H1 (cell line): ENCODE measurements at regions not wholly inside any gene's neighbourhood (a gene's known extent, or its start where the extent isn't known, plus 50 kb on each side); places are given as distances from the start of the nearest gene placed in this dataset.

ENCODE experiments used
- CTCF ChIA-PET: fragments of 300-600 bp; sonication (Branson Sonifier 250); formaldehyde crosslinking; loops from one replicate; lab custom pipeline; 2021; ENCODE audit not compliant: partially characterized antibody; lab: Charles Lee
- POLR2A ChIA-PET: fragments of 300-600 bp; sonication (Branson Sonifier 250); formaldehyde crosslinking; loops from one replicate; lab custom pipeline; 2021; ENCODE audit warnings: inconsistent platforms; ENCODE audit not compliant: partially characterized antibody; lab: Charles Lee
- DNase-seq, 2 experiments: peaks; one replicate each; pipeline versions ENCODE4 v3.0.0 to v3.0.0-alpha.2; 2010 to 2022; ENCODE audit warnings: low spot score in 2 of 2, low read depth in 1 of 2, mixed read lengths in 1 of 2
- FAIRE-seq: peaks from 2 replicates; lab custom pipeline; 2011; peaks lifted over from hg19 to GRCh38; lab: Jason Lieb, UNC
- H2AFZ ChIP-seq: 2 replicates; pipeline ENCODE4 v1.8.1; 2012; ENCODE audit warnings: low read length, inconsistent platforms
- H2AK5ac ChIP-seq: 2 replicates; pipeline ENCODE4 v1.6.1; 2013; ENCODE audit warnings: low read depth, low read length
- H2BK120ac ChIP-seq: replicated peaks from 2 replicates; pipeline ENCODE3; 2013; ENCODE audit warnings: low read depth, low read length, inconsistent platforms
- H2BK12ac ChIP-seq: 2 replicates; pipeline ENCODE4 v1.6.1; 2013; ENCODE audit warnings: low read depth, low read length
- H2BK15ac ChIP-seq: 2 replicates; pipeline ENCODE4 v1.6.1; 2013; ENCODE audit warnings: low read length
- H2BK20ac ChIP-seq: 2 replicates; pipeline ENCODE4 v1.6.1; 2013; ENCODE audit warnings: low read length
- H2BK5ac ChIP-seq: 2 replicates; pipeline ENCODE4 v1.6.1; 2013; ENCODE audit warnings: low read depth, low read length
- H3K14ac ChIP-seq: 2 replicates; pipeline ENCODE4 v1.6.1; 2013; ENCODE audit warnings: inconsistent platforms; ENCODE audit not compliant: insufficient read length
- H3K18ac ChIP-seq: 2 replicates; pipeline ENCODE4 v1.6.1; 2013; ENCODE audit warnings: low read length; ENCODE audit errors: extremely low read depth
- H3K23ac ChIP-seq: 2 replicates; pipeline ENCODE4 v1.6.1; 2013; ENCODE audit warnings: inconsistent platforms; ENCODE audit not compliant: insufficient read length
- H3K23me2 ChIP-seq: 2 replicates; pipeline ENCODE4 v1.6.1; 2013; ENCODE audit warnings: low read depth, low read length
- H3K27ac ChIP-seq: 2 replicates; pipeline ENCODE4 v1.6.1; 2011; ENCODE audit warnings: low read depth, low read length, inconsistent platforms
- H3K27me3 ChIP-seq, 4 experiments: replicated peaks in 1 of 4; 1 replicate in 1 of 4; 2 replicates in 3 of 4; pipeline versions ENCODE4 v1.6.1 to v1.8.1; 2011 to 2013; ENCODE audit warnings: low read length in 3 of 4, mild to moderate bottlenecking in 3 of 4, inconsistent platforms in 2 of 4, mixed read lengths in 2 of 4, moderate library complexity in 1 of 4; ENCODE audit not compliant: control insufficient read depth in 3 of 4, insufficient read depth in 3 of 4; ENCODE audit errors: extremely low read depth in 1 of 4
- H3K36me3 ChIP-seq, 4 experiments: 2 replicates each; pipeline versions ENCODE4 v1.6.1 to v1.8.1; 2011 to 2013; ENCODE audit warnings: mild to moderate bottlenecking in 4 of 4, low read length in 3 of 4, moderate library complexity in 2 of 4, control low read depth in 1 of 4, inconsistent platforms in 1 of 4; ENCODE audit not compliant: insufficient read depth in 4 of 4, control insufficient read depth in 2 of 4
- H3K4ac ChIP-seq: replicated peaks from 2 replicates; pipeline ENCODE3; 2013; ENCODE audit warnings: low read length, low read depth, mixed read lengths, inconsistent platforms; ENCODE audit not compliant: insufficient read length
- H3K4me1 ChIP-seq, 4 experiments: replicated peaks in 1 of 4; 1 replicate in 1 of 4; 2 replicates in 3 of 4; pipeline versions ENCODE4 v1.6.1 to v1.8.1; 2011 to 2013; ENCODE audit warnings: low read length in 3 of 4, inconsistent platforms in 2 of 4, mixed read lengths in 1 of 4; ENCODE audit not compliant: insufficient read depth in 4 of 4, control insufficient read depth in 3 of 4
- H3K4me2 ChIP-seq, 2 experiments: 2 replicates each; pipeline versions ENCODE4 v1.6.1 to v1.8.1; 2011 to 2013; ENCODE audit warnings: low read depth in 2 of 2, low read length in 2 of 2, control low read depth in 1 of 2, inconsistent platforms in 1 of 2, mild to moderate bottlenecking in 1 of 2; ENCODE audit not compliant: insufficient read depth in 1 of 2
- H3K4me3 ChIP-seq, 4 experiments: fragments of 200-600, 300-600 bp in 1 of 4; sonication (generic), shearing (Covaris generic), sonication (Bioruptor Twin) in 1 of 4; 2 replicates each; pipeline versions ENCODE4 v1.5.1 to v1.8.1; 2011 to 2016; ENCODE audit warnings: low read length in 4 of 4, low read depth in 3 of 4, control low read depth in 2 of 4, inconsistent platforms in 2 of 4, mild to moderate bottlenecking in 2 of 4, mixed read lengths in 1 of 4, moderate library complexity in 1 of 4; ENCODE audit not compliant: insufficient read depth in 2 of 4; ENCODE audit errors: extremely low read depth in 1 of 4
- H3K56ac ChIP-seq: replicated peaks from 2 replicates; pipeline ENCODE3; 2013; ENCODE audit warnings: low read depth, mild to moderate bottlenecking, mixed read lengths, low read length, inconsistent platforms; ENCODE audit not compliant: insufficient read length
- H3K79me1 ChIP-seq: 2 replicates; pipeline ENCODE4 v1.6.1; 2013; ENCODE audit warnings: low read depth, low read length, control low read depth
- H3K79me2 ChIP-seq, 2 experiments: 2 replicates each; pipeline versions ENCODE4 v1.6.1 to v1.8.1; 2012 to 2013; ENCODE audit warnings: low read length in 2 of 2, mild to moderate bottlenecking in 2 of 2, inconsistent platforms in 1 of 2; ENCODE audit not compliant: insufficient read depth in 2 of 2, control insufficient read depth in 1 of 2
- H3K9ac ChIP-seq, 4 experiments: replicated peaks in 1 of 4; 1 replicate in 1 of 4; 2 replicates in 3 of 4; pipeline versions ENCODE4 v1.6.1 to v1.8.1; 2011 to 2013; ENCODE audit warnings: low read depth in 3 of 4, low read length in 3 of 4, control low read depth in 2 of 4, mild to moderate bottlenecking in 2 of 4, moderate library complexity in 2 of 4, inconsistent platforms in 1 of 4; ENCODE audit errors: extremely low read depth in 1 of 4
- H3K9me3 ChIP-seq, 2 experiments: 2 replicates each; pipeline versions ENCODE4 v1.6.1 to v1.8.1; 2012 to 2013; ENCODE audit warnings: mild to moderate bottlenecking in 2 of 2, moderate library complexity in 2 of 2, control low read depth in 1 of 2, inconsistent platforms in 1 of 2, low read depth in 1 of 2, low read length in 1 of 2, mixed read lengths in 1 of 2; ENCODE audit not compliant: insufficient read depth in 2 of 2
- H4K20me1 ChIP-seq, 2 experiments: replicated peaks in 1 of 2; 2 replicates each; pipeline versions ENCODE3 to v1.8.1; 2011 to 2013; ENCODE audit warnings: inconsistent platforms in 2 of 2, low read length in 2 of 2, mild to moderate bottlenecking in 1 of 2; ENCODE audit not compliant: insufficient read depth in 2 of 2, control insufficient read depth in 1 of 2
- H4K5ac ChIP-seq: 2 replicates; pipeline ENCODE4 v1.6.1; 2013; ENCODE audit warnings: low read length, low read depth, mixed read lengths, inconsistent platforms; ENCODE audit not compliant: insufficient read length
- H4K8ac ChIP-seq: 2 replicates; pipeline ENCODE4 v1.8.0; 2013; ENCODE audit warnings: mild to moderate bottlenecking, moderate library complexity, low read length, inconsistent platforms; ENCODE audit not compliant: insufficient read depth; ENCODE audit errors: extremely low read depth
- H4K91ac ChIP-seq: replicated peaks from 2 replicates; pipeline ENCODE3; 2013; ENCODE audit warnings: low read length, mixed read lengths, inconsistent platforms; ENCODE audit not compliant: insufficient read length
- CHD1 ChIP-seq: IDR thresholded peaks from 2 replicates; pipeline ENCODE4 v1.6.1; 2012; ENCODE audit warnings: low read depth, low read length, improper control_type of control experiment
- EGR1 ChIP-seq: IDR thresholded peaks from 2 replicates; pipeline ENCODE4 v1.6.1; 2011; ENCODE audit warnings: low read depth, low read length, borderline replicate concordance
- GTF2F1 ChIP-seq: IDR thresholded peaks from 2 replicates; pipeline ENCODE4 v1.6.1; 2012; ENCODE audit warnings: low read depth, low read length, improper control_type of control experiment, borderline replicate concordance
- HDAC6 ChIP-seq: IDR thresholded peaks from one replicate; pipeline ENCODE4 v1.7.1; 2012; ENCODE audit warnings: low read depth, mild to moderate bottlenecking, inconsistent platforms, low read length, moderate library complexity
- JUND ChIP-seq: IDR thresholded peaks from 2 replicates; pipeline ENCODE4 v1.6.1; 2011; ENCODE audit warnings: mild to moderate bottlenecking, improper control_type of control experiment, low read length
- PHF8 ChIP-seq: fragments of 200-600 bp; sonication (generic); conservative IDR thresholded peaks from 2 replicates; pipeline ENCODE4 v1.7.1; 2012; ENCODE audit warnings: low read depth, mild to moderate bottlenecking, inconsistent platforms, low read length, moderate library complexity
- RXRA ChIP-seq: IDR thresholded peaks from 2 replicates; pipeline ENCODE4 v1.6.1; 2011; ENCODE audit warnings: low read depth, mild to moderate bottlenecking, low read length, moderate library complexity; ENCODE audit not compliant: insufficient read depth
- SIN3A ChIP-seq, 2 experiments: IDR thresholded peaks in 1 of 2; conservative IDR thresholded peaks in 1 of 2; 2 replicates each; pipeline ENCODE4 v1.6.1; 2011 to 2012; ENCODE audit warnings: low read length in 2 of 2, improper control_type of control experiment in 1 of 2, low read depth in 1 of 2, mild to moderate bottlenecking in 1 of 2
- WGBS, 2 experiments: shearing (Covaris generic) in 1 of 2; methylation state at CpG; one replicate each; pipeline versions ENCODE4 v1.1.6 to v1.1.7; 2013 to 2015; ENCODE audit warnings: low lambda C conversion rate in 2 of 2, mixed read lengths in 2 of 2, inconsistent platforms in 1 of 2, low coverage in 1 of 2, missing lambda C conversion rate in 1 of 2; ENCODE audit not compliant: insufficient replicate concordance in 2 of 2, insufficient coverage in 1 of 2, insufficient read length in 1 of 2; ENCODE audit errors: extremely low coverage in 1 of 2, missing lambda C conversion rate in 1 of 2; 5-methylcytosine and 5-hydroxymethylcytosine counted together
- TF ChIP-seq, protein P1 (sequence below): IDR thresholded peaks from 2 replicates; pipeline ENCODE4 v1.6.1; 2011; ENCODE audit warnings: low read depth, mild to moderate bottlenecking, low read length; ENCODE audit not compliant: insufficient read depth

DNA sequence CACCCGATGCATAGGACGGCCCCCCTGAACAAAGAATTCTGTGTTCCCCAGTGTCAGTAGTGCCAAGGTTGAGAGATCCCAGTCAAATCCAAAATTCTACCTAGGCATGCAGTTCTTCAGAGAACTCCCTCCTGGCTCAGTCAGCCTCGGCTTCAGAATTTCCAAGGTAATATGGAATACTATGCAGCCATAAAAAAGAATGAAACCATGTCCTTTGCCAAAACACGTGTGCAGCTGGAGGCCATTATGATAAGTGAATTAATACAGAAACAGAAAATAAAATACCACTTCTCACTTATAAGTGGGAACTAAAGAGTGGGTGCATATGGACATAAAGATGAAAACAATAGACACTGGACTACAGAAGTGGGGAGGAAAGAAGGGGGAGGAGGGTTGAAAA, 87.1 kb upstream of the TRIO start:
- no peak overlapping the region for H4K91ac ChIP-seq
- no peak overlapping the region for H2AK5ac ChIP-seq
- no peak overlapping the region for H2BK12ac ChIP-seq
- no peak overlapping the region for H2AFZ ChIP-seq
- no peak overlapping the region for H2BK20ac ChIP-seq
- H3K4ac ChIP-seq, result no peak overlapping the region
- H3K56ac ChIP-seq, result no peak overlapping the region
- 98% methylated on average over 4 of the region's 4 CpGs; no CpG with 5 or more reads in 1 of the 2 experiments for WGBS, 2 experiments
- DNase-seq (no peak), FAIRE-seq (no peak)
- no peak overlapping the region for H2BK5ac ChIP-seq
- H2BK120ac ChIP-seq, result no peak overlapping the region
- H3K4me1 ChIP-seq, result no peaks in the 10 kb centered on the region
- H2BK15ac ChIP-seq, result no peak overlapping the region
- H3K4me2 ChIP-seq, result no peak overlapping the region
- TF ChIP-seq CHD1 (no peak), GTF2F1 (no peak), SIN3A (conservative IDR thresholded peaks at IDR 0.05 in 1 of 2, IDR thresholded peaks at IDR 0.05 in 1 of 2; ENCODE audit: low read depth in 1 of 2, low read length in 2 of 2) (no peak), EGR1 (no peak), JUND (no peak), PHF8 (no peak), RXRA (no peak), HDAC6 (no peak)
- TF ChIP-seq, protein P1, sequence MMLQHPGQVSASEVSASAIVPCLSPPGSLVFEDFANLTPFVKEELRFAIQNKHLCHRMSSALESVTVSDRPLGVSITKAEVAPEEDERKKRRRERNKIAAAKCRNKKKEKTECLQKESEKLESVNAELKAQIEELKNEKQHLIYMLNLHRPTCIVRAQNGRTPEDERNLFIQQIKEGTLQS, result no peak
- ChIA-PET CTCF (interaction anchor here (1.4 kb wide), 2 partner anchors 13 to 52 kb away, joined by 3 to 6 read pairs; no protein-coding TSS in a partner anchor), POLR2A (no interaction called here)
- H3K36me3 ChIP-seq, result no peaks in the 10 kb centered on the region
- no peak overlapping the region for H3K18ac ChIP-seq
- no peak overlapping the region for H4K5ac ChIP-seq
- no peak overlapping the region for H3K23ac ChIP-seq
- H3K9me3 ChIP-seq, result no peaks in the 10 kb centered on the region
- no peak overlapping the region for H4K8ac ChIP-seq
- no peaks in the 10 kb centered on the region for H4K20me1 ChIP-seq
- H3K79me1 ChIP-seq, result no peaks in the 10 kb centered on the region
- no peak overlapping the region for H3K4me3 ChIP-seq
- no peaks in the 10 kb centered on the region; a peak in 1 of 4 replicates for H3K79me2 ChIP-seq
- H3K27ac ChIP-seq, result no peak overlapping the region
- H3K9ac ChIP-seq, result no peak overlapping the region
- no peak overlapping the region for H3K14ac ChIP-seq
- no peaks in the 10 kb centered on the region for H3K27me3 ChIP-seq
- H3K23me2 ChIP-seq, result no peaks in the 10 kb centered on the region
